Stimulated activated CD4-positive, alpha-beta T cell treated with anti-CD3 and anti-CD28 coated beads, Interleukin-15, amount 100 ng/mL, for 48 hours (primary cell): ENCODE measurements at regions not wholly inside any gene's neighbourhood (a gene's known extent, or its start where the extent isn't known, plus 50 kb on each side); places are given as distances from the start of the nearest gene placed in this dataset.
"Not testable (repeated sequence)": the region's sequence is repeated elsewhere in the genome, so short reads cannot be mapped to it uniquely, and the experiment has no call there.

Experiments used
- DNase-seq, 2 donors: peaks; one replicate each; pipeline ENCODE4 v3.0.0-alpha.2; 2020; ENCODE audit warnings: low read depth in 2 of 2

GRCh38 chr4:62709618-62710252, 1509.6 kb downstream of the ADGRL3 start:
- no peak for DNase-seq

- no peak for DNase-seq
Observed at GRCh38 chr4:62706423-62706822, 1506.3 kb downstream of the ADGRL3 start.

- DNase-seq, result no peak
Observed at GRCh38 chr4:62683799-62684566, 1483.9 kb downstream of the ADGRL3 start.

- DNase-seq, result no peak
Observed at GRCh38 chr4:62676962-62677361, 1476.8 kb downstream of the ADGRL3 start.

GRCh38 chr4:62670514-62670913, 1470.4 kb downstream of the ADGRL3 start:
- no peak for DNase-seq

- DNase-seq, result no peak
Observed at GRCh38 chr4:62661821-62662220, 1461.7 kb downstream of the ADGRL3 start.

GRCh38 chr4:62656006-62656405, 1455.9 kb downstream of the ADGRL3 start:
- DNase-seq, result no peak

GRCh38 chr4:62644372-62644771, 1444.2 kb downstream of the ADGRL3 start:
- DNase-seq, result no peak

- no peak for DNase-seq
Observed at GRCh38 chr4:62640296-62640695, 1440.2 kb downstream of the ADGRL3 start.

GRCh38 chr4:62627671-62628070, 1427.5 kb downstream of the ADGRL3 start:
- no peak for DNase-seq

GRCh38 chr4:62627141-62627540, 1427.0 kb downstream of the ADGRL3 start:
- no peak for DNase-seq

- no peak for DNase-seq
Observed at GRCh38 chr4:62622089-62622488, 1422.0 kb downstream of the ADGRL3 start.

GRCh38 chr4:62619971-62620370, 1419.8 kb downstream of the ADGRL3 start:
- no peak for DNase-seq

GRCh38 chr4:62618042-62618441, 1417.9 kb downstream of the ADGRL3 start:
- no peak for DNase-seq

GRCh38 chr4:62601737-62602136, 1401.6 kb downstream of the ADGRL3 start:
- DNase-seq, result no peak

GRCh38 chr4:62595265-62595664, 1395.1 kb downstream of the ADGRL3 start:
- not testable (repeated sequence) for DNase-seq

GRCh38 chr4:62591756-62592155, 1391.6 kb downstream of the ADGRL3 start:
- DNase-seq, result no peak

GRCh38 chr4:62588671-62589070, 1388.5 kb downstream of the ADGRL3 start:
- DNase-seq, result no peak

GRCh38 chr4:62571494-62571893, 1371.4 kb downstream of the ADGRL3 start:
- no peak for DNase-seq

- no peak for DNase-seq
Observed at GRCh38 chr4:62560858-62561257, 1360.7 kb downstream of the ADGRL3 start.

- DNase-seq, result no peak
Observed at GRCh38 chr4:62550121-62550520, 1350.0 kb downstream of the ADGRL3 start.

GRCh38 chr4:62549601-62550000, 1349.5 kb downstream of the ADGRL3 start:
- DNase-seq, result no peak

- no peak for DNase-seq
Observed at GRCh38 chr4:62548765-62549164, 1348.6 kb downstream of the ADGRL3 start.
